ENCODE measurements at regions not wholly inside any gene's neighbourhood (a gene's known extent, or its start where the extent isn't known, plus 50 kb on each side); places are given as distances from the start of the nearest gene placed in this dataset.

DNA sequence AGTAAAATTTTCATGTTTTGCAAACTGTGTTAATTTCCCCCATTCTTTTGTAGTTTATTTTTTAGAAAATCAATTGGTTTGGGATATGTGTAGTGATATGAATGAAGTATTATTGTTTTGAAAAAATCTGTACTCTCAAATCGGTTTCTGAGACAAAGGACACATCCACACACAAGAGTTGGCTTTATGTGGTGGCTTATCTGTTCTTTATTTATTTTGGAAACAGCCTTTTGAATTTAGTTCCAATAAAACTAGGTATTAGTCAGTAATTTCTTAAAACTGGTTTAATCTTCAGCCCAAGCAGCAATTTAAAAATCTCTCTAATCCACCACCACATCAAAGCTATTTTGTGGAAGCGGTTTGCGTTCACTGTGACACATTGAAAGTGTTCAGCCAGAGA, 741.5 kb upstream of the GRM7 start:
- Histone ChIP-seq H3K4me1 (ENCODE audit: control insufficient read depth, extremely low read depth, insufficient read depth, low read length) (no peaks in the 10 kb centered on the region), H3K36me3 (ENCODE audit: control insufficient read depth in 2 of 2, extremely low read depth in 1 of 2, insufficient read depth in 2 of 2, low read length in 2 of 2) (no peaks in the 10 kb centered on the region), H4K20me1 (replicated peaks; ENCODE audit: control insufficient read depth, extremely low read depth, insufficient read depth, low read length) (no peaks in the 10 kb centered on the region), H3K27ac (ENCODE audit: insufficient read depth, low read depth, low read length) (no peak overlapping the region), H3K4me3 (replicated peaks in 1 of 3; ENCODE audit: insufficient read depth in 1 of 3, low read depth in 1 of 3, low read length in 3 of 3) (no peak overlapping the region), H3K4me2 (ENCODE audit: insufficient read depth, low read length) (no peak overlapping the region), H2AFZ (ENCODE audit: low read depth, low read length) (no peak overlapping the region), H3K79me2 (ENCODE audit: control insufficient read depth, insufficient read depth, low read length) (no peaks in the 10 kb centered on the region), H3K9me3 (replicated peaks; ENCODE audit: control insufficient read depth, insufficient read depth, low read length) (no peaks in the 10 kb centered on the region), H3K9me1 (replicated peaks; ENCODE audit: control insufficient read depth, extremely low read depth, insufficient read depth, low read length) (no peaks in the 10 kb centered on the region), H3K27me3 (ENCODE audit: control insufficient read depth in 2 of 2, insufficient read depth in 2 of 2, low read length in 2 of 2) (no peaks in the 10 kb centered on the region), H3K9ac (replicated peaks; ENCODE audit: extremely low read depth, insufficient read depth, low read length) (no peak overlapping the region)
- intact Hi-C loops (cut with micrococcal nuclease) = no loop called here
- POLR2A ChIA-PET = no interaction called here
- no peak for DNase-seq (ENCODE audit: low read depth, low spot score)
- no TSS peak for BruUV-seq (replicated peaks)
- dilution Hi-C loops (cut with MboI; ENCODE audit: extremely low pct_ligation_motif_present, low sequenced_read_pairs) = no loop called here
- CTCF ChIA-PET = no interaction called here
- no peak for FAIRE-seq
- no peak for TF ChIP-seq MAX (IDR thresholded peaks at IDR 0.05; ENCODE audit: insufficient read depth, insufficient read length)
- no peak for TF ChIP-seq MYC (IDR thresholded peaks at IDR 0.05; ENCODE audit: low read depth, low read length)
- no peak for TF ChIP-seq FOS (IDR thresholded peaks at IDR 0.05; ENCODE audit: borderline replicate concordance, insufficient read depth, low read length)
- no peak for TF ChIP-seq GATA2 (IDR thresholded peaks at IDR 0.05; ENCODE audit: insufficient read depth, insufficient read length, low read depth, low read length)
- TF ChIP-seq POLR2AphosphoS5 (IDR thresholded peaks at IDR 0.05; ENCODE audit: insufficient read depth, low read depth, low read length) = no peak
- TF ChIP-seq POLR2A (IDR thresholded peaks at IDR 0.05; ENCODE audit: low read depth, low read length) = no peak
- no peak for TF ChIP-seq EZH2 (IDR thresholded peaks at IDR 0.05; ENCODE audit: borderline replicate concordance, low read depth, low read length, severe bottlenecking)
- no peak for TF ChIP-seq JUN (IDR thresholded peaks at IDR 0.05; ENCODE audit: borderline replicate concordance, insufficient read depth, insufficient read length, low read depth)
- TF ChIP-seq CTCF (IDR thresholded peaks at IDR 0.05; ENCODE audit: extremely low read depth in 1 of 2, insufficient read depth in 1 of 2, low read depth in 1 of 2, low read length in 2 of 2) = no peak

Measured in endothelial cell of umbilical vein (primary cell).